GM21723 (cell line): ENCODE measurements at regions not wholly inside any gene's neighbourhood (a gene's known extent, or its start where the extent isn't known, plus 50 kb on each side); places are given as distances from the start of the nearest gene placed in this dataset.

Experiments used
- ATAC-seq: cut with Tn5 transposase; IDR thresholded peaks from one replicate; pipeline ENCODE4 v1.9.1; 2021; ENCODE audit warnings: mild to moderate bottlenecking, moderate library complexity; ENCODE audit not compliant: unreplicated experiment

GRCh38 chr3:30113906-30114305, 492.5 kb upstream of the TGFBR2 start:
- ATAC-seq: no peak

DNA sequence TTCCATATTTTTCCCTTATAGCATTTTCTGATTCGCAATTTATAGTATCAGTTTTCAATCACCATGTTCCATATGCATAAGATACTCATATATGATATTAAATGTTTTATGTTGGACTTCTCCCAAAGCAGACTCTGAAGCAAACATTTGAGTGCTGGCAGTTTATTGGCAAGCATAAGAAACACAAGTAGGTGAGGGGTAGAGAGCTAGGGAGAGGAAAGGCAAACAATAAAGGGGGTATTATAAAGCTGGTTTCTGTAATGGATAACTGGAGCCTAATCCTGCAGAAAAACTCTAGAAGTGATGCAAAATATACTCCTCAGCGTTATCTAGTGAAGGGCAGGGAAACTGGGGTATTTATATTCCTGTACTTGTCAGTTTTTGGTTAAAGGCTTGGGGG, 491.5 kb upstream of the TGFBR2 start:
- no peak for ATAC-seq

DNA sequence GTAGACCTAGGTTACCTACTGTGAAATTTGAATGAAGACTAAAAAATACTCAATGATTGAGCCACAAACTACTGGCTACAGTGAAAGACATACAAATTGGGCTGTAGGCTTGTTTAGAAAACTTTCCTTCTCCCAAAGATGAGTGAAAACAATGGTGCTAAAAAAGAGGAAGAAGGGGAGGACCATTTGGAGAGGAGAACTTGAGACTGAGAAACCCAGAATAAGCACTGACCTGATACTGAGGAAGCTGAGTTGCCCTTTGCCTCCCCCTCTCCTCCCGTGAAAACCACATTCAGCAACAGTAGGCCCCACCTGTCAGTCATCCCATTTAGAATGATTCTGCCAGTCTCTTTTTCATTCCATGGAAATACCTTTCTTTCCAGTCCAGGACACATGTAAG, 484.0 kb upstream of the TGFBR2 start:
- ATAC-seq: no peak

DNA sequence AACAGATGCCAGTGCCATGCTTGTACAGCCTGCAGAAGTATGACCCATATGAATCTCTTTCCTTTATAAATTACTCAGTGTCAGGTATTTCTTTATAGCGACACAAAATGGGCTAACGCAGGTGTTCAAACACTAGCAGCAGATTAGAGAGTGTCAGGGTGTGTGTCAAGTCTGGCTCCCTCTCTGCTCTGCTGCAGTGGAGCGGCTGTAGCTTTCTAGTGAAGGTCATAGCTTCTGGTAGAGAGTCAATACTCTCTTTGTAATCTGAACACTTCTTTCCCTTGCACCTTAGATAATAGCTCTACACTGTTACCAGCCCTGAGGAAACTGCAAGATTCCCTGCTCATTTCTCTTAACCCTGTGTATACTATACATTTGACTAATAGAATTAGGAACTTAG, 483.2 kb upstream of the TGFBR2 start:
- ATAC-seq: no peak

- ATAC-seq: no peak
These were observed 482.6 kb upstream of the TGFBR2 start for GRCh38 chr3:30123755-30124154.

DNA sequence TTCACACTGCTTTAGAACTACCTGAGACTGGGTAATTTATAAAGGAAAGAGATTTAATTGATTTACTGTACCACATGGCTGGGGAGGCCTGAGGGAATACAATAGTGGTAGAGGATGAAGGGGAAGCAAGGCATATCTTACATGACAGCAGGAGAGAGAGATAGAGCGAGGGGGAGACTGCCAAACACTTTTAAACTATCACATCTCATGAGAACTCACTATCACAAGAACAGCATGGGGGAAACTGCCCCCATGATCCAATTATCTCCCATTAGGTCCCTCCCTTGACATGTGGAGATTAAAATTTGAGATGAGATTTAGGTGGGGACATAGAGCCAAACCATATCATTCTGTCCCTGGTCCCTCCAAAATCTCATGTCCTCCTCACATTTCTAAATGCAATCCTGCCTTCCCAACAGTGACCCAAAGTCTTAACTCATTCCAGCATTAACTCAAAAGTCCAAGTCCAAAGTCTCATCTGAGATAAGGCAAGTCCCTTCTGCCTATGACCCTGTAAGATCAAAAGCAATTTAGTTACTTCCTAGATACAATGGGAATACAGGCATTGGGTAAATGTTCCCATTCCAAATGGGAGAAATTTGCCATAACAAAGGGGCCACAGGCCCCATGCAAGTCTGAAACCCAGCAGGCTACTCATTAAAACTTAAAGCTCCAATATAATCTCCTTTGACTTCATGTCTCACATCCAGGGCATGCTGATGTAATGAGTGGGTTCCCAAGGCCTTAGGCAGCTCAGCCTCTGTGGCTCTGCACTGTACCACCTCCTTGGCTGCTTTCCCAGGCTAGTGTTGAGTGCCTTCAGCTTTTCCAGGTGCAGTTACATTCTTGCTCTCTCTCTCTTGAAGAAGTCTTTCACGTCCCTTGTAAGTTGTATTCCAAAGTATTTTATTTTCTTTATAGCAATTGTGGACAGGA, 481.7 kb upstream of the TGFBR2 start:
- no peak for ATAC-seq

GRCh38 chr3:30129765-30130164, 476.6 kb upstream of the TGFBR2 start:
- ATAC-seq: no peak

- no peak for ATAC-seq
These were observed 476.0 kb upstream of the TGFBR2 start for GRCh38 chr3:30130391-30130790.

- ATAC-seq: no peak
These were observed 475.2 kb upstream of the TGFBR2 start for GRCh38 chr3:30131191-30131590.

GRCh38 chr3:30135190-30135589, 471.2 kb upstream of the TGFBR2 start:
- ATAC-seq: no peak

DNA sequence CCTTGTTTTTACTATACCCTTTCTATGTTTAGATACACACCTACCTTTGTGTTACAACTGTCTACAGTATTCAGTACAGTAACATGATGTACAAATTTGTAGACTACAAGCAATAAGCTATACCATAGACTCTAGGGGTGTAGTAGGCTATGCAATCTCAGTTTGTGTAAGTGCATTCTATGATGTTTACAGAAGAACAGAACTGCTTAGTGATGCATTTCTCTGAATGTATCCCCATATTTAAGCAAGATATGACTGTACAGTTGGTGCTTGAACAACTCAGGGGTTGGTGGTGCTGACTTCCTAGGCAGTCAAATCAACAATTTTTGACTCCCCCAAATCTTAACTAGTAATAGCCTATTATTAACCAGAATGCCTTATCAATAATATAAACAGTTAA, 467.1 kb upstream of the TGFBR2 start:
- no peak for ATAC-seq

GRCh38 chr3:30140356-30141075, 465.9 kb upstream of the TGFBR2 start:
- no peak for ATAC-seq

- no peak for ATAC-seq
These were observed 465.2 kb upstream of the TGFBR2 start for GRCh38 chr3:30141178-30141581.

- no peak for ATAC-seq
These were observed 464.5 kb upstream of the TGFBR2 start for GRCh38 chr3:30141927-30142326.

GRCh38 chr3:30142946-30143345, 463.5 kb upstream of the TGFBR2 start:
- ATAC-seq: no peak

- ATAC-seq: no peak
These were observed 461.1 kb upstream of the TGFBR2 start for GRCh38 chr3:30145281-30145680.

GRCh38 chr3:30146978-30147377, 459.4 kb upstream of the TGFBR2 start:
- ATAC-seq: no peak

- ATAC-seq: no peak
These were observed 451.5 kb upstream of the TGFBR2 start for GRCh38 chr3:30154853-30155252.

GRCh38 chr3:30155755-30156154, 450.6 kb upstream of the TGFBR2 start:
- no peak for ATAC-seq

DNA sequence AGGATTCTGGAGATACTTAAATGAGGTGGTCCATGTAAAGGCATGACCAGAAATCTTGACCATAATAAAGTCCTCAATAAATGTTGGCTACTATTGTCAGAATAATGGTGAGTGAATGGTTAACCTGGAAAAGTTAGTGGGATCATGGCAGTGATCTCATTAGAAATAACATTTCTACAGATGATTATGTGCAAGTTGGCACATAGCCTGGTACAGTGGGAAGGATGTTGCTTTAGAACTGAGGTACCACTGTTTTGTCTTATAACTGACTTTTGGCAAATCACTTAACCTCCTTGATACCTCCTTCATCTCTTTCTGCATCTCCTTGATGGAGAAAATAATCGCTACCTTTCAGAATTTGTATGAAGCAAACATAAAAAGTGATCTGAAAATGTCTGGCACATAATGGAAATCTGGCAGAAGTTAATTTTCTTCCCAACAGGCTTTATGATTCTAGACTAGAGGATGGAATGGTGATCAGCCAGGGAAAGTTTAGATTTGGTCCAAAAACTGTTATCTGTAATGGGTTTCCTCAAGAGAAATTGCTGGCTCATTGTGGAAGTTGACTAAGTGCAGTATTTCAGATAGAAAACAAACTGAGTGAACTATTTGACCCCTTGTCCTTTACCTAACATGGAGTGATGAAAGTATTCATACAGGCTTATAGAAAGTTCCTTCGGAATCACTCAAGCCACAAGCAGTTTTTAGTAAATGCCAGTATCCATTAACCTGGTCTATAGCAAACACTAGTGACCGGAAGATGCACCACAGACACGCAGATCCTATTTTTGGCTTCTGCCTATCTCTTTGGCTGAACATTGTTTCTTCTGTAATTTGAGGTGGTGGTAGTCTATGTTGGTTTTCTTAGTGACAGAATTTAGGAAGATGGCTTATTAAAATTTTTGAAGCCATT, 449.6 kb upstream of the TGFBR2 start:
- no peak for ATAC-seq

DNA sequence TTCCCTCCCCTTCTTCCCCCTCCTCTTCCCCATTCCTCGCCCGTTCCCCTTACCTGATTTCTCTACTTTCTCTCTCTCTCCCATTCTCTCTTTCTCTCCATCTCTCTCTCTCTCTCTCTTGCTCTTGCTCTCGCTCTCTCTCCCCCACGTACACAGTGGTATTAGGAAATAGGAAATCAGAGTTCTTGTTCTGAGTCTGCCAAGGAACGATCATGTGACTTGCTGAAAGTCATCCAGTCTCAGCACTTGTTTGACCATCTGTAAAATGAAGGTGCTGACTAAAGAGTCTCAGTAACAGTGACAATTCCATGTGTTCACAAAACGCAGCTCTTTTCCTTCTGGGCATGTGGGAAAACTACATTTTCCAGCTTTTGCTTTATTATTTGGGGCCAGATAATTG, 445.0 kb upstream of the TGFBR2 start:
- no peak for ATAC-seq
